Left renal pelvis (tissue), 4 donors: ENCODE measurements at regions not wholly inside any gene's neighbourhood (a gene's known extent, or its start where the extent isn't known, plus 50 kb on each side); places are given as distances from the start of the nearest gene placed in this dataset.
"Not testable (repeated sequence)": the region's sequence is repeated elsewhere in the genome, so short reads cannot be mapped to it uniquely, and the experiment has no call there.

Experiments
- DNase-seq, 4 donors: peaks; one replicate each; pipeline ENCODE4 v3.0.0-alpha.2; 2013; ENCODE audit warnings: low read depth in 4 of 4, low spot score in 3 of 4

GRCh38 chrX:124234348-124234747, 98.1 kb upstream of the TEX13D start:
- no peak for DNase-seq

- no peak for DNase-seq
Measured at GRCh38 chrX:124238268-124238667, 94.2 kb upstream of the TEX13D start.

- no peak for DNase-seq
Measured at GRCh38 chrX:124239324-124239723, 93.1 kb upstream of the TEX13D start.

- no peak for DNase-seq
Measured at GRCh38 chrX:124239911-124240310, 92.5 kb upstream of the TEX13D start.

- DNase-seq, result no peak
Measured at GRCh38 chrX:124240422-124240821, 92.0 kb upstream of the TEX13D start.

GRCh38 chrX:124242131-124242530, 90.3 kb upstream of the TEX13D start:
- no peak for DNase-seq

- no peak for DNase-seq
Measured at GRCh38 chrX:124249345-124249744, 83.1 kb upstream of the TEX13D start.

GRCh38 chrX:124250835-124251437, 81.5 kb upstream of the TEX13D start:
- no peak for DNase-seq

- DNase-seq, result no peak
Measured at GRCh38 chrX:124254611-124255010, 77.8 kb upstream of the TEX13D start.

- peak in 2 of 4 donors; percentile 10 to 21 for DNase-seq
Measured at GRCh38 chrX:124256216-124256615, 76.2 kb upstream of the TEX13D start.

- DNase-seq, result no peak
Measured at GRCh38 chrX:124256629-124257380, 75.7 kb upstream of the TEX13D start.

- no peak for DNase-seq
Measured at GRCh38 chrX:124257924-124258702, 74.3 kb upstream of the TEX13D start.

GRCh38 chrX:124260845-124261244, 71.6 kb upstream of the TEX13D start:
- DNase-seq, result no peak

GRCh38 chrX:124263743-124264142, 68.7 kb upstream of the TEX13D start:
- no peak for DNase-seq

- DNase-seq, result no peak
Measured at GRCh38 chrX:124268099-124268498, 64.4 kb upstream of the TEX13D start.

- DNase-seq, result no peak
Measured at GRCh38 chrX:124269881-124270280, 62.6 kb upstream of the TEX13D start.

- DNase-seq, result not testable (repeated sequence)
Measured at GRCh38 chrX:124271599-124271998, 60.9 kb upstream of the TEX13D start.

- no peak for DNase-seq
Measured at GRCh38 chrX:124272370-124272982, 60.0 kb upstream of the TEX13D start.

GRCh38 chrX:124274438-124275181, 57.9 kb upstream of the TEX13D start:
- DNase-seq, result no peak

GRCh38 chrX:124275182-124275894, 57.1 kb upstream of the TEX13D start:
- no peak for DNase-seq
